Suprapubic skin (tissue), 4 donors: ENCODE measurements at regions not wholly inside any gene's neighbourhood (a gene's known extent, or its start where the extent isn't known, plus 50 kb on each side); places are given as distances from the start of the nearest gene placed in this dataset.

Experiments
- DNase-seq, 2 donors: peaks; one replicate each; pipeline ENCODE4 v3.0.0-alpha.2; 2019; ENCODE audit warnings: low spot score in 2 of 2
- H3K27ac ChIP-seq: fragments of 200-600 bp; sonication (generic); one replicate; pipeline ENCODE4 v1.5.1; 2019
- H3K27me3 ChIP-seq: fragments of 200-600 bp; sonication (generic); one replicate; pipeline ENCODE4 v1.5.1; 2019
- H3K36me3 ChIP-seq: fragments of 200-600 bp; sonication (generic); one replicate; pipeline ENCODE4 v1.5.1; 2019
- H3K4me1 ChIP-seq: fragments of 200-600 bp; sonication (generic); one replicate; pipeline ENCODE4 v1.5.1; 2019
- H3K4me3 ChIP-seq: fragments of 200-600 bp; sonication (generic); one replicate; pipeline ENCODE4 v1.5.1; 2019; ENCODE audit warnings: mild to moderate bottlenecking
- H3K9me3 ChIP-seq: fragments of 200-600 bp; sonication (generic); one replicate; pipeline ENCODE4 v1.5.1; 2019
- EP300 ChIP-seq: sonication (generic); formaldehyde crosslinking; IDR thresholded peaks from one replicate; pipeline ENCODE4 v1.6.1; 2017; ENCODE audit warnings: antibody characterized with exemption
- POLR2A ChIP-seq, 2 donors: fragments of 450-650 bp; IDR thresholded peaks; one replicate each; pipeline ENCODE4 v1.6.1; 2017; ENCODE audit warnings: antibody characterized with exemption in 2 of 2, mild to moderate bottlenecking in 2 of 2, moderate library complexity in 2 of 2
- POLR2AphosphoS5 ChIP-seq, 3 donors: sonication (generic); formaldehyde crosslinking; IDR thresholded peaks; one replicate each; pipeline ENCODE4 v1.6.1; 2017; ENCODE audit warnings: antibody characterized with exemption in 3 of 3
- WGBS: methylation state at CpG from one replicate; pipeline ENCODE4 v1.1.5; 2018; 5-methylcytosine and 5-hydroxymethylcytosine counted together
- TF ChIP-seq, protein P1 (sequence below), 2 donors: fragments of 200-600 bp in 1 of 2; fragments of 450-650 bp in 1 of 2; sonication (generic) in 1 of 2; IDR thresholded peaks; one replicate each; pipeline ENCODE4 v1.5.1; 2016 to 2019; ENCODE audit warnings: antibody characterized with exemption in 2 of 2, mild to moderate bottlenecking in 1 of 2, moderate library complexity in 1 of 2

DNA sequence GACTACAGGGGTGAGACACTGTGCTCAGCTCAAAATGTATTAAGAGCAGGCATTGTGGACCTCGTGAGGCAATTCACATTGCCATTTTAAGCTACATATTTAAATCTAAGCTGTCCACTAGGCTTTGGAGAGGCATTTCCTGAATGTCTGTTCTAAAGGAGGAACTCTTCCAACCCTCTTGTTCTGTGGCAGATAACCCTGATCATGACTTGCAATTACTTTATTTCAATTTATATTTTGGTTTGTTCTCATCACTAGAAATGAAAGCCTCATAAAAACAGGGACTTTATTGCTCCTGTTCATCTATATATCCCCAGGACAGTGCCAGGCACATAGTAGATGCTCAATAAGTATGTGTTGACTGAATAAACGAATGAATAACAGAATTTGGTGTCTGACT is 84.0 kb upstream of the SALL4 start:
- no peaks in the 10 kb centered on the region for H3K36me3 ChIP-seq
- DNase-seq = no peak
- WGBS = 77% methylated on average over 2 of the region's 2 CpGs
- H3K4me1 ChIP-seq = no peaks in the 10 kb centered on the region
- TF ChIP-seq, protein P1, sequence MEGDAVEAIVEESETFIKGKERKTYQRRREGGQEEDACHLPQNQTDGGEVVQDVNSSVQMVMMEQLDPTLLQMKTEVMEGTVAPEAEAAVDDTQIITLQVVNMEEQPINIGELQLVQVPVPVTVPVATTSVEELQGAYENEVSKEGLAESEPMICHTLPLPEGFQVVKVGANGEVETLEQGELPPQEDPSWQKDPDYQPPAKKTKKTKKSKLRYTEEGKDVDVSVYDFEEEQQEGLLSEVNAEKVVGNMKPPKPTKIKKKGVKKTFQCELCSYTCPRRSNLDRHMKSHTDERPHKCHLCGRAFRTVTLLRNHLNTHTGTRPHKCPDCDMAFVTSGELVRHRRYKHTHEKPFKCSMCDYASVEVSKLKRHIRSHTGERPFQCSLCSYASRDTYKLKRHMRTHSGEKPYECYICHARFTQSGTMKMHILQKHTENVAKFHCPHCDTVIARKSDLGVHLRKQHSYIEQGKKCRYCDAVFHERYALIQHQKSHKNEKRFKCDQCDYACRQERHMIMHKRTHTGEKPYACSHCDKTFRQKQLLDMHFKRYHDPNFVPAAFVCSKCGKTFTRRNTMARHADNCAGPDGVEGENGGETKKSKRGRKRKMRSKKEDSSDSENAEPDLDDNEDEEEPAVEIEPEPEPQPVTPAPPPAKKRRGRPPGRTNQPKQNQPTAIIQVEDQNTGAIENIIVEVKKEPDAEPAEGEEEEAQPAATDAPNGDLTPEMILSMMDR (IDR thresholded peaks at IDR 0.05) = no peak
- TF ChIP-seq POLR2A (IDR thresholded peaks at IDR 0.05) (no peak), POLR2AphosphoS5 (IDR thresholded peaks at IDR 0.05) (no peak), EP300 (no peak)
- no peaks in the 10 kb centered on the region for H3K27me3 ChIP-seq
- no peaks in the 10 kb centered on the region for H3K9me3 ChIP-seq
- no peak overlapping the region for H3K4me3 ChIP-seq
- no peak overlapping the region for H3K27ac ChIP-seq

GRCh38 chr20:51884561-51884960 is 82.2 kb upstream of the SALL4 start:
- DNase-seq = no peak
- Histone ChIP-seq H3K4me3 (no peak overlapping the region), H3K4me1 (no peaks in the 10 kb centered on the region), H3K9me3 (no peaks in the 10 kb centered on the region), H3K36me3 (no peaks in the 10 kb centered on the region), H3K27me3 (no peaks in the 10 kb centered on the region), H3K27ac (no peak overlapping the region)
- WGBS = 50% methylated on average over 5 of the region's 5 CpGs
- TF ChIP-seq, protein P1 (IDR thresholded peaks at IDR 0.05) = no peak
- no peak for TF ChIP-seq EP300

DNA sequence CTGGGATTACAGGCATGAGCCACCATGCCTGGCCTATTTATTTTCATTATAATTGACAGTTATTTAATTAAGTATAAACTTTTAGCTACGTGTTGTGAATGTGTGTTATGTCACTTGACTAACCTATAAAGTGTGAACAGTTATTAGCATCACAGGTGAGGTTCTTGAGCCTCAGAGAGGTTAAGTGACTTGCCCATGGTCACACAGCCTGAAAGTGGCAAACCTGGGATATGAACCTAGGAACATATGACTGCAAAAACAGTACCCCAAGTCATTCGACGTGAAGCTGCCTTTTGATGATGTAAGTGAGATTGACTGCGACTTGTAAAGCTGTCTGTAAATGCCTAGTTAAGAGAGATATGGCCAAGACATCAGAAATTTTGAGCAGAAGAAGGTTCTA is 77.9 kb upstream of the SALL4 start:
- H3K27me3 ChIP-seq = no peaks in the 10 kb centered on the region
- H3K4me3 ChIP-seq = no peak overlapping the region
- no peak for DNase-seq
- TF ChIP-seq POLR2A (IDR thresholded peaks at IDR 0.05) (no peak), EP300 (no peak), POLR2AphosphoS5 (IDR thresholded peaks at IDR 0.05) (no peak)
- TF ChIP-seq, protein P1 (IDR thresholded peaks at IDR 0.05) = no peak
- 80% methylated on average over 4 of the region's 4 CpGs for WGBS
- no peaks in the 10 kb centered on the region for H3K4me1 ChIP-seq
- no peaks in the 10 kb centered on the region for H3K9me3 ChIP-seq
- H3K36me3 ChIP-seq = no peaks in the 10 kb centered on the region
- H3K27ac ChIP-seq = no peak overlapping the region

DNA sequence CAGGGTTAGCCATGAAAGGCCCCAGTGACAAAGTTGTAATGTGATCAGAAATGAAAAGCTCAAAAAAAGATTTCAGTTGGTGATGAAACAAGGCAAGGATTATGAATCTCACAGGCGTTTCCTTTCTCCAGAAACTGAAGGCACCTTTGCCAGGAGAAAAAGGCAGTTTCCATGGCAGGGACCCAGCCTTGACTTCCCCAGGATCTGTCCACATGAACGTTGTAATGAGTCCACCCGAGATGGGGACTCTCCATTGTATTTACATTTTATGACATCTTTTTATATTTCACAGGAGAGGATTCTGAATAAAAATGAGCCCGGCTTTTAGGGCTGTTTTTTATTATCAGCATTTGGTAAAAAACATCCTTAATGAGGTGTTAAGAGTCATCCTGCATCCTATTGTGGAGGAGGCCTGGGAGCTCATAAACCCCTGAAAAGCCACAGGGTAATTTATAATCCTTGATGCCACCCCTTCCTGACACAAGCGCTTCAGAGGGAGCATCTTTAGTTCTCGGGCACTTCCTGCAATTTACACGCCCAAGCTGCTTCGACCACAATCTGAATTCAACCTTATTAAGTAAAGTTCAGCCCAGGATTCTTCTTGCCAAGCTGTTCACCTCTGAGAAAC is 74.1 kb upstream of the SALL4 start:
- DNase-seq = no peak
- Histone ChIP-seq H3K27me3 (no peaks in the 10 kb centered on the region), H3K27ac (no peak overlapping the region), H3K9me3 (no peaks in the 10 kb centered on the region), H3K4me3 (no peak overlapping the region), H3K36me3 (no peaks in the 10 kb centered on the region), H3K4me1 (no peaks in the 10 kb centered on the region)
- TF ChIP-seq POLR2AphosphoS5 (IDR thresholded peaks at IDR 0.05) (no peak), EP300 (no peak), POLR2A (IDR thresholded peaks at IDR 0.05) (no peak)
- TF ChIP-seq, protein P1 (IDR thresholded peaks at IDR 0.05) = no peak
- 25% methylated on average over 8 of the region's 8 CpGs for WGBS

- 22% methylated on average over 4 of the region's 4 CpGs for WGBS
- TF ChIP-seq, protein P1 (IDR thresholded peaks at IDR 0.05) = no peak
- TF ChIP-seq POLR2A (IDR thresholded peaks at IDR 0.05) (no peak), POLR2AphosphoS5 (IDR thresholded peaks at IDR 0.05) (no peak), EP300 (no peak)
Measured at GRCh38 chr20:51873652-51874051, 71.3 kb upstream of the SALL4 start.

More at GRCh38 chr20:51873652-51874051, 71.3 kb upstream of the SALL4 start:
- Histone ChIP-seq H3K4me3 (no peak overlapping the region), H3K27me3 (no peaks in the 10 kb centered on the region), H3K36me3 (no peaks in the 10 kb centered on the region), H3K27ac (no peak overlapping the region), H3K9me3 (no peaks in the 10 kb centered on the region), H3K4me1 (no peaks in the 10 kb centered on the region)
- no peak for DNase-seq
